ENCODE measurements at regions not wholly inside any gene's neighbourhood (a gene's known extent, or its start where the extent isn't known, plus 50 kb on each side); places are given as distances from the start of the nearest gene placed in this dataset.

DNA sequence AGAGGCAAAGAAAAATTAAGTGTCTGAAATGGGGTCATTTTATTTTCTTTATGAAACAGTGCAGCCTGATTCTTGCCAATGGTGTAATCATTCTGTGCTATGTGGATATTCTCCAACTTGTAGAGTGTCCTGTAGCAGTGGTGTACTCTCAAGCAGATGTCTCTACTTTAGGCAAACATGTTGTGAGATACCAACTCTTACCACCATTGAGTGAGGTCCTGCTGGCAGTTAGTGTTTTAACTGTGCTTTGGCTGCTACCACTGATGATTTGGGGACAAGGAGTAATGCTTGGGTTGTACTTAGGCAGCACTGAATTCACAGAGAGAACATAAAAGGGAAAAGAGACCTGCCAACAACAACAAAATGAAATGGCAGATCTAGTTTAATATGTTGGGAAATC lies 122.5 kb downstream of the APIP start:
- Histone ChIP-seq H3K36me3 (no peaks in the 10 kb centered on the region), H3K9me3 (no peaks in the 10 kb centered on the region)
- no peak for DNase-seq

DNA sequence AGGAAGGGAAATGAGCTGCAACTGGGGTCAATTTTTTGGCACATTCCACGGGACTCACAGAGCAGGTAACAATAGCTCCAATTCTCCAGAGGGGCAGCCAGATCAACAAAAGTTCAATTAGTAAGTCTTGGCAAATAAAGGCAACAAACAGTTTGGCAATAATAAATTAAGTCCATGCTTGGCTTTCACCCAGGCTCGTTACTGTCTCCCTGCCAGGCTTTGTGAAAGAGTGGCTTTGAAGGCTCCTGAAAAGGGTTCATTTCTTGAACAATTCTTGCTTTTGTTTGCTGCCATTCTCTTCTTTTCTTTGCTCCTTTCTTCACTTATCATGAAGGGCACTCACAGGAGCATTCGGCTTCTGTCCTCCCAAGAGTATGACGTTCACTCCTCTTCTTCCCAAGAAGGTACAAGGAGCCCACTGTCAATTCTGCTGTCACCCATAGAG lies 123.3 kb downstream of the APIP start:
- Histone ChIP-seq H3K27me3 (no peaks in the 10 kb centered on the region), H3K36me3 (no peaks in the 10 kb centered on the region), H3K4me3 (ENCODE audit: low read depth, low read length) (no peak overlapping the region), H3K4me1 (no peaks in the 10 kb centered on the region), H3K9me3 (no peaks in the 10 kb centered on the region)
- no peak for DNase-seq
- TF ChIP-seq, protein P1, sequence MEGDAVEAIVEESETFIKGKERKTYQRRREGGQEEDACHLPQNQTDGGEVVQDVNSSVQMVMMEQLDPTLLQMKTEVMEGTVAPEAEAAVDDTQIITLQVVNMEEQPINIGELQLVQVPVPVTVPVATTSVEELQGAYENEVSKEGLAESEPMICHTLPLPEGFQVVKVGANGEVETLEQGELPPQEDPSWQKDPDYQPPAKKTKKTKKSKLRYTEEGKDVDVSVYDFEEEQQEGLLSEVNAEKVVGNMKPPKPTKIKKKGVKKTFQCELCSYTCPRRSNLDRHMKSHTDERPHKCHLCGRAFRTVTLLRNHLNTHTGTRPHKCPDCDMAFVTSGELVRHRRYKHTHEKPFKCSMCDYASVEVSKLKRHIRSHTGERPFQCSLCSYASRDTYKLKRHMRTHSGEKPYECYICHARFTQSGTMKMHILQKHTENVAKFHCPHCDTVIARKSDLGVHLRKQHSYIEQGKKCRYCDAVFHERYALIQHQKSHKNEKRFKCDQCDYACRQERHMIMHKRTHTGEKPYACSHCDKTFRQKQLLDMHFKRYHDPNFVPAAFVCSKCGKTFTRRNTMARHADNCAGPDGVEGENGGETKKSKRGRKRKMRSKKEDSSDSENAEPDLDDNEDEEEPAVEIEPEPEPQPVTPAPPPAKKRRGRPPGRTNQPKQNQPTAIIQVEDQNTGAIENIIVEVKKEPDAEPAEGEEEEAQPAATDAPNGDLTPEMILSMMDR (IDR thresholded peaks at IDR 0.05; ENCODE audit: low read depth, low read length) = no peak

More for the DNA sequence above, 122.5 kb downstream of the APIP start:
- Histone ChIP-seq H3K4me1 (no peaks in the 10 kb centered on the region), H3K27me3 (no peaks in the 10 kb centered on the region), H3K4me3 (ENCODE audit: low read depth, low read length) (no peak overlapping the region)
- TF ChIP-seq, protein P1 (IDR thresholded peaks at IDR 0.05; ENCODE audit: low read depth, low read length) = no peak

DNA sequence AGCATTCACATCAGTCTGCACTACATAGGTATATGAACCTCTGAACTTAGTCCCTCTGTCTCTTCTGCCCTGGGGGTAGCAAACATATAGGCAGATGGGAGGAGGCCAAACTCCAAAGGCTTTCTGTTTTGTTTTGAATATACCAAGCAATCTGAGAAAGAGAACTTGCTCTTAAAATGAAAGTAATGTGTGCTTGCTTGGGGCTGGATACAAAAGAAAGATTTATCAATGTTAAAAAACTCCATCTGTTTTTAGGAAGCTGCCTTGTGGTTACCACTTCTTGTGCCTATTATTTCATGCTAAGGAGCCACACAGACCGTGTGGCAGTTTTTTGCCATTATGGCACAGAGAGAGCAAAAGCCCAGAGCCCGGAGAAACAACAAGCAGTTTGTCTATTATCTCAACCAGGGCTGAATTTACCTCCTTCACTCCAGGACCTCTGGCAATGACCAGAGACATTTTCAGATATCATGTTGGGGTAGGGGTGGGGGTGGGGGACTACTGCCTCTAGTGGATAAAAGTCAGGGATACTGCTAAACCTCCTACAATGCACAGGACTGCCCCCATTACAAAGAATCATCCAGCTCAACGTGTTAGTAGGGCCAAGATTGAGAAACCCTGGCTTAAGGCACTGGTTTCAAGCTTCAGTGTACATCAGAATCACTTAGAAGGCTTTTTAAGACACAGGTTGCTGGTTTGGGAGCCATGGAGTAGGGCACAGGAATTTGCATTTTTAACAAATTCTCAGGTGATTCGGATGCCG lies 124.2 kb downstream of the APIP start:
- Histone ChIP-seq H3K36me3 (no peaks in the 10 kb centered on the region), H3K9me3 (no peaks in the 10 kb centered on the region), H3K27me3 (no peaks in the 10 kb centered on the region), H3K4me3 (ENCODE audit: low read depth, low read length) (no peak overlapping the region), H3K4me1 (no peaks in the 10 kb centered on the region)
- no peak for DNase-seq
- TF ChIP-seq, protein P1 (IDR thresholded peaks at IDR 0.05; ENCODE audit: low read depth, low read length) = no peak

DNA sequence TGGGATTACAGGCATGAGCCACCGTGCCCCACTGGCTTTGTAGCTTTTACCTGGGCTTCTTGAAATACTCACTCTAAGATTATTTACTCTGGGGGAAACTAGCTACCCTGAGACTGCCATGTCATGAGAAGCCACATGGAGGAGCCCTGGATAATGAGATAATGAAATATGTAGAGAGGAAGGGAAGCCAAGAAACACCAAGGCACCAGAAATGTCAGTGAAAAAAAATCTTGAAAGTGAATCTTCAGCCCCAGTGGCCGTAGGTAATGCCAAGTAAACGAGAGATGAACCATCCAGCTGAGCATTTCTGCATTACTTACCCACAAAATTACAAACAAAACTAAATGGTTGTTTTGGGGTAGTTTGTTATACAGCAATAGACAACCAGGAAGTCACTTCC lies 125.6 kb downstream of the APIP start:
- no peaks in the 10 kb centered on the region for H3K4me1 ChIP-seq
- TF ChIP-seq, protein P1 (IDR thresholded peaks at IDR 0.05; ENCODE audit: low read depth, low read length) = no peak
- H3K9me3 ChIP-seq = no peaks in the 10 kb centered on the region
- no peaks in the 10 kb centered on the region for H3K27me3 ChIP-seq
- no peaks in the 10 kb centered on the region for H3K36me3 ChIP-seq
- H3K4me3 ChIP-seq (ENCODE audit: low read depth, low read length) = no peak overlapping the region
- DNase-seq = no peak

DNA sequence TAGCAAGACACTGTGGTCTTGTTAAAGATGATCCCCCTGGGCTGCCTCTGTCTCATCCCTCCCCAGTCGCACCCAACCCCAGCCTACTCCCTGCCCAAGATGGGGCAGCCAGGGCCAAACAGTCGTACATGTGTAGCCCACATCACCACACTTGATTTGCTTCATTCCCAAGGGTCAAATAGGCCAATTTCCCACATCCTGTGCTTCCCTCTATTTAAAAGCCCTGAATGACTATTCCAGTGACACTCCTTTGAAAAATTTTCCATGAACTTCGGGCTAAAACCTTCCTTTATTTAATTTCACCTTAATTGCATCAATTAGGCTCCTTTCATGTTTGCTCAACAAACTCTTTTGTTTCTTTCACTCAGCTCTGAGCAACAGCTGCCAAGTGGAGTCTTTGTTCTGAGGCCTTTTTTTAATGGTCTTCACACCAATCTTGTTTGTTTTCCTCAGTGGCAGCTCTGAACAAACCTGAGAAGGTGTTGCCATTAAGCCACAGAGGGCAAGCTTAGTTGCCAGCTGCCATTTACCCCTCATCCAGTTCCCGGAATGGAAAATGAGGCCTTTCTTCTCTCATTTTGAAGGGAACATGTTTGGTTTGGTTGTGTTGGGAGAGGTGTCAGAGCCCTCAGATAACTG lies 126.9 kb downstream of the APIP start:
- H3K4me3 ChIP-seq (ENCODE audit: low read depth, low read length) = no peak overlapping the region
- no peaks in the 10 kb centered on the region for H3K9me3 ChIP-seq
- TF ChIP-seq, protein P1 (IDR thresholded peaks at IDR 0.05; ENCODE audit: low read depth, low read length) = no peak
- no peaks in the 10 kb centered on the region for H3K27me3 ChIP-seq
- DNase-seq = no peak
- H3K36me3 ChIP-seq = no peaks in the 10 kb centered on the region
- H3K4me1 ChIP-seq = no peaks in the 10 kb centered on the region

DNA sequence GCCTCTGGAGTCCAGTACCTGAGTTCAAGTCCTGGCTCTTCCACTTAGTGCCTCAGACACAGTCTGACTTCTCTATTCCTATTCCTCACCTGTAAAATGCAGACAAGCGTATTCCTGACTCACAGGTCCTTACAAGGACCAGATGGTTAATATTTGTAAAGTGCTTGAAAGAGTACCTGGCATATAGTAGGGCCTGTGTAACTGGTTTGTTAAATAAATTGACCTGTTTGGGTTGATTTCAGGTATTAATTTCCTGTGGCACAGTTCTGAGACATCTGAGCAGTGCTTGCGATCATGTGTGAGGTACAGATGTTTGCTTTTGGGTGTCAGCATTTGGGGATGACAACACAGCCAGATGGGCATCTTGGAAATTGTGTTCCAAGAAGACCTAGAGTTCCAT lies 127.5 kb downstream of the APIP start:
- H3K36me3 ChIP-seq = no peaks in the 10 kb centered on the region
- no peaks in the 10 kb centered on the region for H3K4me1 ChIP-seq
- no peak overlapping the region for H3K4me3 ChIP-seq (ENCODE audit: low read depth, low read length)
- no peak for DNase-seq
- TF ChIP-seq, protein P1 (IDR thresholded peaks at IDR 0.05; ENCODE audit: low read depth, low read length) = no peak
- H3K9me3 ChIP-seq = no peaks in the 10 kb centered on the region
- H3K27me3 ChIP-seq = no peaks in the 10 kb centered on the region

All from BE2C (cell line).